Gastrocnemius medialis (tissue), 4 donors: ENCODE measurements at regions not wholly inside any gene's neighbourhood (a gene's known extent, or its start where the extent isn't known, plus 50 kb on each side); places are given as distances from the start of the nearest gene placed in this dataset.

Source experiments
- ATAC-seq, 2 donors: fragments of 150-250 bp; one replicate each; pipeline ENCODE4 v1.9.1; 2016
- DNase-seq, 2 donors: peaks; one replicate each; pipeline ENCODE4 v3.0.0-alpha.2; 2019
- H3K27ac ChIP-seq, 4 donors: fragments of 200-600 bp; sonication (generic); 1 replicate in 1 of 4; 2 replicates in 3 of 4; pipeline ENCODE4 v1.5.1; 2016 to 2018; ENCODE audit warnings: mild to moderate bottlenecking in 2 of 4, moderate library complexity in 1 of 4
- H3K27me3 ChIP-seq, 3 donors: fragments of 200-600 bp; sonication (generic) in 2 of 3; 1 replicate in 1 of 3; 2 replicates in 2 of 3; pipeline versions ENCODE4 v1.5.1 to v1.6.0; 2016 to 2019; ENCODE audit warnings: mild to moderate bottlenecking in 1 of 3, moderate library complexity in 1 of 3
- H3K36me3 ChIP-seq, 2 donors: fragments of 200-600 bp; sonication (generic) in 1 of 2; one replicate each; pipeline ENCODE4 v1.5.1; 2017 to 2018
- H3K4me1 ChIP-seq, 2 donors: fragments of 200-600 bp; sonication (generic) in 1 of 2; one replicate each; pipeline ENCODE4 v1.5.1; 2016 to 2017; ENCODE audit warnings: mild to moderate bottlenecking in 2 of 2
- H3K4me3 ChIP-seq, 4 donors: fragments of 200-600 bp; sonication (generic) in 3 of 4; 1 replicate in 1 of 4; 2 replicates in 3 of 4; pipeline ENCODE4 v1.5.1; 2016 to 2019; ENCODE audit warnings: mild to moderate bottlenecking in 2 of 4
- H3K9me3 ChIP-seq, 3 donors: fragments of 200-600 bp; sonication (generic) in 2 of 3; 1 replicate in 1 of 3; 2 replicates in 2 of 3; pipeline ENCODE4 v1.5.1; 2016 to 2019
- CTCF ChIP-seq, 5 experiments: fragments of 450-650 bp in 3 of 5; fragments of 200-600 bp in 2 of 5; sonication (generic) in 2 of 5; IDR thresholded peaks in 4 of 5; conservative IDR thresholded peaks in 1 of 5; 1 replicate in 4 of 5; 2 replicates in 1 of 5; pipeline ENCODE4 v1.5.1; 2016 to 2019; ENCODE audit warnings: antibody characterized with exemption in 5 of 5, mild to moderate bottlenecking in 3 of 5, moderate library complexity in 3 of 5
- POLR2A ChIP-seq, 2 donors: fragments of 450-650 bp; IDR thresholded peaks; one replicate each; pipeline ENCODE4 v1.6.1; 2017; ENCODE audit warnings: antibody characterized with exemption in 2 of 2, mild to moderate bottlenecking in 2 of 2, moderate library complexity in 2 of 2
- in situ Hi-C, 4 donors: fragments of 200-750 bp; cut with MboI; loops; one replicate each; pipeline versions ENCODE4 v1.15.0 to v1.8.0; 2017; ENCODE audit warnings: low sequenced_read_pairs in 4 of 4
- intact Hi-C: fragments of 100-400 bp; cut with DNase I; formaldehyde crosslinking; loops from one replicate; pipeline ENCODE4 v1.15.1; 2023; ENCODE audit warnings: low total_unique reads

GRCh38 chr12:74415633-74416032 is 122.0 kb upstream of the ATXN7L3B start:
- TF ChIP-seq POLR2A (IDR thresholded peaks at IDR 0.05) (no peak), CTCF (IDR thresholded peaks at IDR 0.05 in 4 of 5, conservative IDR thresholded peaks at IDR 0.05 in 1 of 5) (no peak)
- no peaks in the 10 kb centered on the region for H3K9me3 ChIP-seq
- no peak overlapping the region for H3K27ac ChIP-seq
- H3K4me3 ChIP-seq, result no peak overlapping the region
- in situ Hi-C loops, result no loop called here
- ATAC-seq, result no peak
- DNase-seq, result no peak
- intact Hi-C loops, result no loop called here
- no peaks in the 10 kb centered on the region for H3K4me1 ChIP-seq
- H3K36me3 ChIP-seq, result no peaks in the 10 kb centered on the region
- H3K27me3 ChIP-seq, result no peaks in the 10 kb centered on the region

GRCh38 chr12:74418573-74418972 is 119.1 kb upstream of the ATXN7L3B start:
- Histone ChIP-seq H3K4me3 (no peak overlapping the region), H3K27ac (no peak overlapping the region), H3K27me3 (no peaks in the 10 kb centered on the region), H3K9me3 (no peaks in the 10 kb centered on the region), H3K4me1 (no peaks in the 10 kb centered on the region), H3K36me3 (no peaks in the 10 kb centered on the region)
- in situ Hi-C loops (no loop called here), intact Hi-C loops (no loop called here)
- TF ChIP-seq POLR2A (IDR thresholded peaks at IDR 0.05) (no peak), CTCF (IDR thresholded peaks at IDR 0.05 in 4 of 5, conservative IDR thresholded peaks at IDR 0.05 in 1 of 5) (no peak)
- no peak for DNase-seq
- ATAC-seq, result no peak

- H3K4me3 ChIP-seq, result no peak overlapping the region
- intact Hi-C loops, result no loop called here
- H3K9me3 ChIP-seq, result no peaks in the 10 kb centered on the region
- no peak for DNase-seq
- ATAC-seq, result no peak
- in situ Hi-C loops, result no loop called here
- TF ChIP-seq CTCF (IDR thresholded peaks at IDR 0.05 in 4 of 5, conservative IDR thresholded peaks at IDR 0.05 in 1 of 5), result no peak
- TF ChIP-seq POLR2A (IDR thresholded peaks at IDR 0.05), result no peak
- H3K36me3 ChIP-seq, result no peaks in the 10 kb centered on the region
- no peak overlapping the region for H3K27ac ChIP-seq
- no peaks in the 10 kb centered on the region for H3K27me3 ChIP-seq
- H3K4me1 ChIP-seq, result no peaks in the 10 kb centered on the region
These were observed 112.9 kb upstream of the ATXN7L3B start for GRCh38 chr12:74424778-74425177.

- intact Hi-C loops (no loop called here), in situ Hi-C loops (no loop called here)
- no peak overlapping the region for H3K4me3 ChIP-seq
- no peaks in the 10 kb centered on the region for H3K36me3 ChIP-seq
- no peaks in the 10 kb centered on the region for H3K27me3 ChIP-seq
- ATAC-seq, result no peak
- no peaks in the 10 kb centered on the region for H3K9me3 ChIP-seq
- no peak for DNase-seq
- TF ChIP-seq POLR2A (IDR thresholded peaks at IDR 0.05) (no peak), CTCF (IDR thresholded peaks at IDR 0.05 in 4 of 5, conservative IDR thresholded peaks at IDR 0.05 in 1 of 5) (no peak)
- H3K27ac ChIP-seq, result no peak overlapping the region
- H3K4me1 ChIP-seq, result no peaks in the 10 kb centered on the region
These were observed 111.5 kb upstream of the ATXN7L3B start for GRCh38 chr12:74426091-74426490.

- Histone ChIP-seq H3K4me3 (no peak overlapping the region), H3K27ac (no peak overlapping the region), H3K27me3 (no peaks in the 10 kb centered on the region), H3K9me3 (no peaks in the 10 kb centered on the region), H3K4me1 (no peaks in the 10 kb centered on the region), H3K36me3 (no peaks in the 10 kb centered on the region)
- no peak for ATAC-seq
- intact Hi-C loops (no loop called here), in situ Hi-C loops (no loop called here)
- TF ChIP-seq POLR2A (IDR thresholded peaks at IDR 0.05) (no peak), CTCF (IDR thresholded peaks at IDR 0.05 in 4 of 5, conservative IDR thresholded peaks at IDR 0.05 in 1 of 5) (no peak)
- DNase-seq, result no peak
These were observed 108.1 kb upstream of the ATXN7L3B start for GRCh38 chr12:74429535-74429934.
